ENCODE measurements at regions not wholly inside any gene's neighbourhood (a gene's known extent, or its start where the extent isn't known, plus 50 kb on each side); places are given as distances from the start of the nearest gene placed in this dataset.

- no peaks in the 10 kb centered on the region for H3K9me3 ChIP-seq (ENCODE audit: control insufficient read depth, insufficient read depth, low read length)
- H3K4me3 ChIP-seq (ENCODE audit: low read depth, low read length): no peak overlapping the region
- ChIA-PET POLR2A (no interaction called here), CTCF (no interaction called here)
- no peak overlapping the region for H3K27ac ChIP-seq (ENCODE audit: low read depth, low read length)
- DNase-seq (ENCODE audit: low read depth, low spot score): no peak
- no peaks in the 10 kb centered on the region for H3K27me3 ChIP-seq (ENCODE audit: control insufficient read depth, insufficient read depth, low read length)
- no peak for TF ChIP-seq CTCF (IDR thresholded peaks at IDR 0.05; ENCODE audit: low read depth, low read length)
Observed at GRCh38 chr6:51323056-51323455, 504.4 kb downstream of the TFAP2B start.

GRCh38 chr6:51330971-51331370 lies 512.3 kb downstream of the TFAP2B start:
- no peaks in the 10 kb centered on the region for H3K27me3 ChIP-seq (ENCODE audit: control insufficient read depth, insufficient read depth, low read length)
- ChIA-PET CTCF (no interaction called here), POLR2A (no interaction called here)
- no peak for DNase-seq (ENCODE audit: low read depth, low spot score)
- H3K4me3 ChIP-seq (ENCODE audit: low read depth, low read length): no peak overlapping the region
- no peaks in the 10 kb centered on the region for H3K9me3 ChIP-seq (ENCODE audit: control insufficient read depth, insufficient read depth, low read length)
- no peak overlapping the region for H3K27ac ChIP-seq (ENCODE audit: low read depth, low read length)
- TF ChIP-seq CTCF (IDR thresholded peaks at IDR 0.05; ENCODE audit: low read depth, low read length): no peak

GRCh38 chr6:51335543-51335942 lies 516.9 kb downstream of the TFAP2B start:
- CTCF ChIA-PET: no interaction called here

GRCh38 chr6:51336185-51336584 lies 517.5 kb downstream of the TFAP2B start:
- no peak overlapping the region for H3K4me3 ChIP-seq (ENCODE audit: low read depth, low read length)
- DNase-seq (ENCODE audit: low read depth, low spot score): no peak
- peaks cover 2% of the 10 kb centered on the region; the same call in 1 of the 2 replicates for H3K9me3 ChIP-seq (ENCODE audit: control insufficient read depth, insufficient read depth, low read length)
- no peak overlapping the region for H3K27ac ChIP-seq (ENCODE audit: low read depth, low read length)
- H3K27me3 ChIP-seq (ENCODE audit: control insufficient read depth, insufficient read depth, low read length): no peaks in the 10 kb centered on the region
- ChIA-PET POLR2A (no interaction called here), CTCF (interaction anchor here (0.6 kb wide), 1 partner anchor 252 kb away, joined by 3 read pairs; no protein-coding TSS in a partner anchor)
- no peak for TF ChIP-seq CTCF (IDR thresholded peaks at IDR 0.05; ENCODE audit: low read depth, low read length)

More at GRCh38 chr6:51335543-51335942, 516.9 kb downstream of the TFAP2B start:
- Histone ChIP-seq H3K9me3 (ENCODE audit: control insufficient read depth, insufficient read depth, low read length) (peaks cover 2% of the 10 kb centered on the region; the same call in 1 of the 2 replicates), H3K27me3 (ENCODE audit: control insufficient read depth, insufficient read depth, low read length) (no peaks in the 10 kb centered on the region), H3K4me3 (ENCODE audit: low read depth, low read length) (no peak overlapping the region), H3K27ac (ENCODE audit: low read depth, low read length) (no peak overlapping the region)
- POLR2A ChIA-PET: no interaction called here
- TF ChIP-seq CTCF (IDR thresholded peaks at IDR 0.05; ENCODE audit: low read depth, low read length): no peak
- no peak for DNase-seq (ENCODE audit: low read depth, low spot score)

GRCh38 chr6:51337277-51337676 lies 518.6 kb downstream of the TFAP2B start:
- no peak overlapping the region for H3K27ac ChIP-seq (ENCODE audit: low read depth, low read length)
- no peak for TF ChIP-seq CTCF (IDR thresholded peaks at IDR 0.05; ENCODE audit: low read depth, low read length)
- POLR2A ChIA-PET: no interaction called here
- H3K9me3 ChIP-seq (ENCODE audit: control insufficient read depth, insufficient read depth, low read length): peaks cover 4% of the 10 kb centered on the region; the same call in 1 of the 2 replicates
- CTCF ChIA-PET: no interaction called here
- H3K4me3 ChIP-seq (ENCODE audit: low read depth, low read length): no peak overlapping the region
- DNase-seq (ENCODE audit: low read depth, low spot score): no peak
- H3K27me3 ChIP-seq (ENCODE audit: control insufficient read depth, insufficient read depth, low read length): no peaks in the 10 kb centered on the region

Measured in AG04450 (cell line).